NCI-H2107 treated with DMSO at 0.1 percent for 48 hours (cell line): ENCODE measurements at regions not wholly inside any gene's neighbourhood (a gene's known extent, or its start where the extent isn't known, plus 50 kb on each side); places are given as distances from the start of the nearest gene placed in this dataset.

ENCODE experiments used
- DNase-seq: peaks from one replicate; lab custom pipeline; 2025; ENCODE audit not compliant: unreplicated experiment; lab: John Stamatoyannopoulos, UW

DNA sequence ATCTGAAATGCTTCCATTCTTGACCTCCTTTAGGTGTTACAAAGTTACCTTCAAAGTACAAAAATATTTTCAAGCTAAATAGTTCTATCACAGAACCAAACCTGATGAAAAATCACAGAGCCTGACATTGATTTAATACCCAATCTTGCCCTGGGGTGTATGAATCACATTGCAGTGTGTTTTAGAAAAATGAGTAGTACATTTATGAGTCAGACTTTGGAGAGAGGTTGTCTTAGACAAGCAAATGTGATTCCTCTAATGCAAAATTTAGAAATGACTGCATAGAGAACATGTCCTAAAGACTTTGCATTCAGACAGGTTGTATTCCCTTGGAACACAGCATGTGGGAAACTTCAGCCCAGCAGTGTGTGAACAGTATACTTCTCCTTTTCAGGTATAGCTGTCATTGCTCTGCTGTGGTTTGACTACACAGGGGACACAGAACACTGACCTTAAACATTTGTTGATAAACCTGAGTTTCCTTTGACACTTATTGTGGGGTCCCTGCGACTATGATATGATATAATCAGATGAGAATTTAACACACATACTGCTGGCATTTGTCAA lies 972.1 kb downstream of the JRKL start:
- no peak for DNase-seq

DNA sequence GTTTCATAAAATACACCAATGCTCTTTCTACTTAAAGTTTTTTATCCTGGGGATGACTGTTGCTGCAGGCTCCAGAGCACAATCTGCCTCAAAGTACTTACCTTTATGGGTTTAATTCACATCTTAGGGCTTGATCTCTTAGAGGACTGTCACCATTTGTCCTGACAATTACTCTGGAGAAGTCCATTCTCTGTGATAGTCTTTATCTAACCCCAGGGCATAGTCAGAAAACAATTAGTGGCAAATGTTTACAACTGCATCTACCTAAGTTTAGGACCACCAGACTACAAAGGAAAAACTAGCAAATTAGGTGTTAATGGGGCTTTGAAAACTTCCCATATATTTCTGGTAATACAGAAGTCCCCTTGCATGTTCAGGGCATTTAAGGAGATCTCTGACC lies 973.5 kb downstream of the JRKL start:
- no peak for DNase-seq

DNA sequence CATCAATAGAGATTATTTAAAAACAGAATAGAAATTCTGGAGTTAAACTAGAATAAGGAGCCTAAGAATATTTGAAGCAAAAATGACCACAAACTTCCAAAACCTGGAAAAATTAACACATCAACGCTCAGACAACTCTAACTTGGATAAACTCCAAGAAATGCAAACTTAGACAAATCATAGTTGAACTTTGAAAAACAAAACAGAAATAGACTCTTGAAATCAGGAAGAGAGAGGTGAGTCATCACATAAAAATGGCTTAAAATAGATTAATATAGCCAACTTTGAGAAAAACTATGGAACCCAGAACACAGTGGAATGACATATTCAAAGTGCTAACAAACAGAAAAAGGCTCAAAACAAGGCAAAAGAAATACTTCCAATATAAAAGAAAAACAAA lies 974.2 kb downstream of the JRKL start:
- DNase-seq, result no peak

DNA sequence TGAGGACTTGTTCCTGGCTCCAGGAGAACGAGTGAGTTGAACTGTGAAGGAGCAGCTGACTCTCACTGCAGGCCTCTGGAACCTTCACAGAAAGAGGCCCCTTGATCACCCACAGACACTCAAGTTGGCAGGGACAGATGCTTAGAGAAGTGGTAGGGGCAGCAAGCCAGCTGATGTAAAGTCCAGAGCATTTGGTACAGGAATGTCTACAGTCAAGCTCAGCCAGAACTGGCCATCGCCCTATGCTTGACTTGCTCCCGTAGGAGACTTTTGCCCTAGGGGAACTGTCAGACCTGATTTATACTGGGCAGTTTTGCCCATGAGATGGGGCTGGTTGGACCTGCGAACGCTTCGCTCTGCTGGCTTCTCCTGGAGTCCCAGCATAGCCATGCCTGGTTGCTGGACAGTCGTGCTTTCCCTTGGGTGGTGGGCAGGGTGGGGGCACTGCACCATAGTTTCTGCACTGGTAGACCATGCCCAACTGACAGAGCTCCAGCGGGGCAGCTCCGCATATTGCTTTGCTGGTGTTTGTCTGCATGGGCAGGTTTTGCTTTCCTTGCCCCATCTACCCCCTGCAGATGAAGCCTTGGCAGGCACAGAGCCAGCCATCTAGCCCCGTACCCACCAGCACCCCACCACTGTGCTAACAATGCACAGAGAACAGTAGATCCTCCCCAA lies 977.7 kb downstream of the JRKL start:
- no peak for DNase-seq

DNA sequence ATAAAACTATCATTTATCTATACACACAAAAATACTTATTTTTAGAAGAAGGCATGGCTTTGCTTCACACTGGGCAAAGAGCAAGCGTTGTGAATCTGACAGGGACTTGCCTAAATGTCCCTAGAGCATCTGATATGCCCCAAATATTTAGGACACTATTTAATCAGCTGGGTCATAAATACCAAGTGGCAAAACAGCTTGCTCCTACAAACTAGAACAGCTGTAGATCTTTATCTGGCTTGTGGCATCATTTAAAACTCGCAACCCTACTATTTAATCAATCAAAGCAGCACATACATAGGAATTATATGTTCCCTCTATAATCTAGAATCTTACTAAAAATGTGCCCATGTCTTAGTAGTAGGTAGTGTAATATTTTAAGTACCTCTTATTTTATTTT lies 999.5 kb downstream of the JRKL start:
- no peak for DNase-seq

DNA sequence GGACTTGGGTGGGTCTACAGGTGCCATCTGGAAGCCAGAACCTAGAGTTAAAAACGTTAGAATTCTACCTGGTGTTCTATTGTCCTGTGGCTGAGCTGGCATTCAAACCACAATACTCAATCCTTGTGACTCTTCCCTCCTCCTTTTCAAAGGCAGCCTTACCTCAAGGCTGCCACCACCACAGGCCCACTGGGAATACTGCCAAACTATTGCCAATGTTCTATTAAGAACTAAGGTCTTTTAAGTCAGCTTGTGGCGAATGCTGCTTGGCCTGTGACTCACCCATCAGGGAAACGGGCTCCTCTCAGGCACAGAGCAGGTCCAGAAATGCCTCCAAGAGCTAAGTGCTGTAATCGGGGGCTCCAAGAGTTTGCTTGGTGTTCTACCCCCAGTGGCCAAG lies 1008.4 kb downstream of the JRKL start:
- no peak for DNase-seq

DNA sequence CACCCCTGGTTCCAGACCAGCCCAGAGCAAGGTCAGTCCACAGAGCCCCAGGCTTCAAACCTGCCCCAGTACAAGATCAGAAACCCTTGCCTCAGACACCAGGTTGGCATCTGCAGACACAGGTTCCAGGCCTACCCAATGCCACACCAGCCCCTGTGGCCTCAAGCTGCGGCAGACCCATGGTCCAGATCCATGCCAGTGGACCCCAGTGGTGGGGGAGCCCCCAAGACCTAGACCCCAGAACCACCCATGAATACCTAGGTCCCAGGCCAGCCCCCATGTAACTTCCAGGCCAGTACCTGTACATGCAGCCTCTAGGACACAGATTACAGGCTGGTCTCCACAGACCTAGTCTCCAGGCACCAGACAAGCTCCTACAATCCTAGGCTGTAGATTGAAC lies 1019.3 kb downstream of the JRKL start:
- no peak for DNase-seq

DNA sequence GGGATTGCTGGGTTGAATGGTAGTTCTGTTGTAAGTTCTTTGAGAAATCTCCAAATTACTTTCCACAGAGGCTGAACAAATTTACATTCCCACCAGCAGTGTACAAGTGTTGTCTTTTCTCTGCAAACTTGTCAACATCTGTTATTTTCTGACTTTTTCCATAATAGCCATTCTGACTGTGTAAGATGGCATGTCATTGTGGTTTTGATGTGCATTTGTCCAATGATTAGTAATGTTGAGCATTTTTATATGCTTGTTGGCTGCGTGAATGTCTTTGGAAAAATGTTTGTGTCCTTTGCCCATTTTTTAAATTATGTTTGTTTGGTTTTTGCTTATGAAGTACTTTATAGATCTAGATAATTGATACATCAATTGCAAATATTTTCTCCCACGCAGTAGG lies 1025.0 kb downstream of the JRKL start:
- no peak for DNase-seq

DNA sequence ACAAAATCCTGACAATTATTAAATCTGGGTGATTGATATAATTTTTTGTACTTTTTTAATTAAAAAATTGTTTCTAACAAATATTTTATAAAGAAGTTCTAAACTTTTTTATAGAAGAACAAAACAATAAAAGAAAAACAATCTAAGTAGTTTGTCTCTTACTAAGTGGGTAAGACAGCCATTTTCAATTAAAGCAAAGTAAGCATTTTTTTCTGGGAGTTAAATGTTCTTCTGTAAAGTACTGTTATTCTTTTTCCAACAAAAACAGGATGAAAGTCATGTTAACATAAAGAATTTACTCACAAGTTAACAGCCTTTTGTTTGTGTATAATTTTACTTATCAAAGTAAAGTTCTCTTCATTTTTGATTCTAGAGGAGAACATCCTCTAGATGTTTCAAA lies 1029.9 kb downstream of the JRKL start:
- no peak for DNase-seq

DNA sequence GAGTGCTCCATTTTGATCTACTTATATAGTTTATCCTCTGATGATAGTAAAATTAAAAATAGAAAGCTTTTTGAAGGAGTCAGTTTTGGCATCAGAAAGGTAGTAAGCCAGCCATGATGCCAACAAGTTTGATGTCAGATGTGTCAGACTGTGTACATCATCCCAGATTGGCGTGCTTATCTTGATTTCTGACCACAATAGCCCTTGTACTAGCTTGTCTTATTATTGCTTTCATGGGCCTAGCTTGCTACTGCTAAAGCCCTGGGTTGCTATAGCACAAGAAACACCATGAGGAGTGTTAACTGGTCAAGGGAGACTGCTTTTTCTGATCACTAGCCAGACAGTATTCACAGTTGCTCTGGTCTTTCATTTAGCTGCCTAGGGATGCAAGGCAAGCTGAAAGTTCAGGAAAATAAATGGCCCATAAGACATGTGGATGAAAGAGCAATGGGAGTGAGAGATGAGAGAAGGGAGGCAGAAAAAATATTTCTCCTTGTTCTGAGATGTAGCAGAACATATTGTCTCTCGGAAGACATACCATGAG lies 1038.5 kb downstream of the JRKL start:
- no peak for DNase-seq

DNA sequence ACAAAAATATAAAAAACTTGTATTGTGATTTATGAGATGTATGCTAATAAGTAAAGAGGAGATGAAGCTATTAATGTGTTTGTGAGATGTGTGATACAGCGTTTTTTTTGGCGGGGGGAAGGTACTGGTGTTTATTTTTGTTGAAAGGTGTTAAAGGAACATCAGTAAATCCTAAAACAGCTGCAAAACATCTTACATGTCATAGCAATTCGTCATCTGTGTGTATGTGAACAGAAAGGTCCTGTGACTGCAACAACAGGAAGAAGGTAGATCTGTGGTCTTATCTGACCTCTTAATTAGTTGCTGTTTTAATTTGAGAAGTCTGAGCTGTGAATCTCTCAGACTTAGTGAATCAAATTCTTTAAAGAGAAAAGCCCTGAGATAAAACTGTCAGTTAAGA lies 1041.1 kb downstream of the JRKL start:
- DNase-seq, result no peak

DNA sequence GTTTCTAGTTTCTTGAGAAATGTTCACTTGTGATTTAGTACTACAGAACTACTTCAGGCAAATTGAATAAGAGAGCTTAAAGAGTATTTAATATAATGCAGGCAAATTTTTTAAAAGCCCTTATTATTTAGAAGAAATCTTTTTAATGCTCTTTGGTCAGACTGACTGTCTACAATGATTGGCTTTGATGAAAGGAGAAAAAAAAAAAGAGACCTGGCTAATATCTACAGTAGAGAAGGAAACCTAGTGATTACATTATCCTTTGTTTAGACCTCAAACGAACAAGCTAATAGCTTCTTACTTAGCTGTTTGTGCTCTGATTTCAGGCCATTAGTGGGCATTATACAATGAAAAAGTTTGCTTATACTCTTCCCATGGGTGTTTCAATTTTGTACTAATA lies 1043.1 kb downstream of the JRKL start:
- DNase-seq, result no peak

DNA sequence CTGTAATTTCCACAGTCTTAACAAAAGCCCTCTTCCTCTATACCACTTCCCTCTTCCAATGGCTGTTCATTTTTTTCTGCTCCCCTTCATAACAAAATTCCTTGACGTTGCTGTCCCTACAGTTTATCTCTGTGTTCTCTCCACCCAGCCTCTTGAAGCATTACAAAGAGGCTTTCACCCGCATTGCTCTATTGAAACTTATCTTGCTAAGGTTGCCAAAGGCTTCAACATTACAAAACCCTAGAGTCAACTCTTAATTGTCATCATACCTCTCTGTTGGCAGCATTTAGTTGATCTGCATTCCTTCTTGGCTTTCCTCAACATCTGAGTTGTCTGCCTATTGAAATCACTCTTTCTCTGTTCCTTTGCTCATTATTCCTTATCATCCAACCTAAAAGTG lies 1055.7 kb downstream of the JRKL start:
- no peak for DNase-seq

DNA sequence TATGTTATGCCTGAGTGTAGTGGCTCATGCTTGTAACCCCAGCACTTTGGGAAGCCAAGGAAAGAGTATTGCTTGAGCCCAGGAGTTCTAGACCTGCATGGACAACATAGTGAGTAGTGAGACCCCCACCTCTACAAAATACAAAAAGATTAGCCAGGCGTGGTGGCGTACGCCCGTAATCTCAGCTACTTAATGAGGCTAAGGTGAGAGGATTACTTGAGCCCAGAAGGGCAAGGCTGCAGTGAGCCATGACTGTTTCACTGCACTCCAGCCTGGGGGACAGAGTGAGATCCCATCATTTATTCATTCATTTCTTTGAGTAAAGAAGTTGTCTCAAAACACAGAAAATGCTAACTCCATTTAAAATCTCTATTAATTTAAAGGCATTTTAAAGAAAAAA lies 1061.6 kb downstream of the JRKL start:
- no peak for DNase-seq

DNA sequence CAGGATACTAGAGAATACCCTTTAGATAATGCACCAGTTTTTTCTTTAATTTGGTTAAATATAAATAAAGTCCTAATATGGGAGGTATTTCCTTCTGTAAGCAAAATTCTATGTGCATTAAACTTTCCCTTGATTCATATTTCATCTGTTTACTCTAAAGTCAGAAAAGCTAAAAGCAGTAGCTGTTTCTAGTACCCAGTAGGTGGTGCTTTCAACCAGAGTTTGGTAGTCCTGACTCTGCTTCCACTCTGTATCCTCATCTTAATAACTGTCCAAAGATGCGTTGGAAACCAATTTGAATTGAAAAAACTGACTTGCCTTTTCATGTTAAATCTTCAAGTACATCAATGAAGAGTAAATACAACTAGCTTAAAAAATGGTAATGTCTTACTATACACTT lies 1065.2 kb downstream of the JRKL start:
- DNase-seq, result no peak

DNA sequence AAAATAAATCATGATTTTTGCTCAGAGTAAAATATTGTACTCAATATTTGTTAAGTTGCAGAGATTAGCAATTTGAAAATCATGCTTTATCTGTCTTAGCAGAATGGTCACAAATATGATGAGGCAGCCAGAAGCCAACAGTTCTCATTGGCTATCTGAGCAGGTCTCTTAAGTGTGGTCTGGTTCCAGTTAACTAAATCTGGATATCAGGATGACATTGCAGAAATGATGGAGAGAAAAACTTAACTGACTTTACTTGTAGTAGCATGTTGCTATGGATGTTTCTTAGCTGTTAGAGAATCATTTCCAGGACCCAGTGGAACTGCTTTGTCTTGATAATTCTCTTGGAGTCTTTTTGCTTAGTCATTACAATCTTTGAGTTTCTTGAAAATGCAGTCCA lies 1070.3 kb downstream of the JRKL start:
- no peak for DNase-seq

DNA sequence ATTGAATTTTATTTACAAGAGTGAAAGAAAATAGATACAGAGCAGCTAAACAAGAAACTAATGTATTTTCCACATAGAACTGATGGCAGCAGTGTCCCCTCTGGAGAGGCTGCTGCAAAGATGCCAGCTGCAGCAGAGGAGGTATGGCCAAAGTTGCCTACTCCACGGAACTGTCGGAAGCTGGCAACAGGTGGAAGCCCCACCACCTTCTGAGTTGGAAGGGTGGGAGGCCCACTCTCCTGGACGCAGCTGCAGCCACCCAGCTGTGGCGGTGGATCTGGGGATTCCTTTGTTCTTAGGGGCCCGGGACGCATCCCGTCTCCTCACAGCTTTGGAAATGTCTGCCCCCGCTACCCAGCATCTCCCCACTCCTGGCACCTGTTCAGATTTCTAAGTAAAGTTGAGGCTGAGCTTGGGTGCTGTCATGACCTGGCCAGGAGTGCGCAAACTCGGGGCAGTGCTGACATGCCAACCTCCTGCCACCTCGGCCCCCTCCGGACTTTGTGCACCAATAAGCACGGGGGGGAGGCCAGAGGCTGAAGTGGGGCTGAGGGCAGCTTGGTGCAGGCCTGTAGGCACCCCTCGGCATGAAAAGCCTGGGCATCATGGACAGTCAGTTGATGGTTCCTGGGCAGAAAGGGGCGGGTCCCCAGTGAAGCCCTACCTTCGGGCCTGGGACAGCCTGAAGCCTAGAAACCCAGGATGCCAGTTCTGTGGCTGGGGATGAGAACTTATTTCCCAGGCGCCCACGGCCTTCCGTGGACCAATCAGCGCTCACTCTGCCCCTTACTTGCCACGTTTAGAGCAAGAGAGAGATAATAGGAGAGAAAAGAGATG lies 1071.4 kb downstream of the JRKL start:
- DNase-seq, result no peak

DNA sequence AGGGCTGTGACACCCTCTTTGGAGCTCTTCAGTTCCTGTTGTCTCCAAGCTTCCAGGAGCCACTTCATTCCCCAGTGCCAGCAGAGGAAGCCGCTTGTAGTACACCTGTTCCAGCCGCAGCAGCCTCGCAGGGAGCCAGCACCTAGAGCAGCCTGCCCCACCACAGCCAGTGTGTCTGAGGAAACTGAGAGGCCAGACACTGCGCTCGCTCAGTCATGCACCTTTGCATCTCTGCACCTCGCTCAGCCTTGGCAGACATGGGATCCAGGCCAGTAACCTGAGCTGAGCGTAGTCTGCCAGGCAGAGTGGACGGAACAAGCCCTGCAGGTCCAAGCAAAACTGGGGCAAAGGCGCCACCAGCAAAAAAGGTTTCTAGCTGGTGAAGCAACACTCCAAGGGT lies 1072.1 kb downstream of the JRKL start:
- DNase-seq, result no peak

DNA sequence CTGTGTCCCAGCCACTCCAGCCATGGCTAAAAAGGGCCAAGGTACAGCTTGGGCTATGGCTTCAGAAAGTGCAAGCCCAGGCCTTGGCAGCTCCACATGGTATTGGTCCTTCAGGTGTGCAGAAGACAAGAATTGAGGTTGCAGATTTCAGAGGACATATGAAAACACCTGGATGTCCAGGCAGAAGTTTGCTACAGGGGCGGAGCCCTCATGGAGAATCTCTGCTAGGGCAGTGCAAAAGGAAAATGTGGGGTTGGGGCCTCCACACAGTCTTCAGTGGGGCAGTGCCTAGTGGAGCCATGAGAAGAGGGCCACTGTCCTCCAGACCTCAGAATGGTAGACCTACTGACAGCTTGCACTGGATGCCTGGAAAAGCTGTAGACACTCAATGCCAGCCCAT lies 1074.1 kb downstream of the JRKL start:
- DNase-seq, result no peak

DNA sequence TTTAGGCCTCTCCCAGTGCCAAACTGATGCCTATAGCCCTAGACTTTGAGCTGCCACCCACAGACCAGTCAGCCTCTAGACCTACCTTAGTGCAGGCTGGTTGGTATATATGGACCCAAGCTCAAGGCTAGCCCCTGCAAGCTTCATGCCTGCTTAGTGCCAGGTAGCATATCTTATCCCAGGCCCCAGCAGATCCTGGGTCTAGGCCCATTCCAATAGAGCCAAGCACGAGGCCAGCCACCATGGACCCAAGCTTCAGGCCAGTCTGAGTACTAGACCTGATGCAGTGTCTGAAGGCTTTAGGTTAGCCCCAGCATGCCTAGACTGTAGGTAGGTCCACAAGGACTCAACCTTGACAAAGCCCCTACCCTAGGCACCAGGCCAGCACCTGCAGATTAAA lies 1081.7 kb downstream of the JRKL start:
- no peak for DNase-seq

DNA sequence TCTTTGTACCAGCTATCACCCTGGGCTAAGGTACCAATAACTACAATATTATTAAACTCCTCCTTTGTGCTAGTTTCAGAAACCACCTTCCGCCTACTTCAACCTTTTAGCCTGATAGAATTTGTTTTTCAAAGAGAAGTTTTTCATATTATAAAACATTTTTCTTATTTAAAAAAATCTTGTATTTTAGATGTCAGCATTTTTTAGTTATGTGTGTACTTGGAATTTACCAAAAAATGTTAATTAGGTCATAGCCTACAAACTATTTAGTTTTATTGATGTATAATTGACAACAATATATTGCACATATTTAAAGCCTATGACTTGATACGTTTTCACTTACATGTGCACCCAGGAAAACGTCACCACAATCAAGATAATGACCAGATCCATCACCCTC lies 1097.6 kb downstream of the JRKL start:
- DNase-seq, result no peak

DNA sequence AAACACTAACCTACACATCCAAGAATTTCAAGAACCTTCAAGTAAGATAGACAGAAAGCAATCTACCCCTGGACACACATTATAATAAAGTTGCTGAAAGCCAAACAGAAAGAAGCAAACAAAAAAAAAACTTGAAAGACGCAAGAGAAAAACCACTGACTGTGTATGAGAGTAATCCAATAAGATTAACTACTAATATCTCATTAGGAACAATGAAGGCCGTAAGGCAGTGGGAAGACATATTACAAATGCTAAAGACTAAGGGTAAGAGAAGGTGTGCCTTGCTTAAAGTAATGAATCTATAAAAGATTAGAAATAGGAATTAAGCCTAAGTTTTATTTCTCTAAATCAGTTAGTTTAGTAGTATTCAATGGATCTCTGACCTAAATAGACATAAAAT lies 1109.1 kb downstream of the JRKL start:
- DNase-seq, result no peak
